ENCODE measurements at regions not wholly inside any gene's neighbourhood (a gene's known extent, or its start where the extent isn't known, plus 50 kb on each side); places are given as distances from the start of the nearest gene placed in this dataset.
"Not testable (repeated sequence)": the region's sequence is repeated elsewhere in the genome, so short reads cannot be mapped to it uniquely, and the experiment has no call there.

DNA sequence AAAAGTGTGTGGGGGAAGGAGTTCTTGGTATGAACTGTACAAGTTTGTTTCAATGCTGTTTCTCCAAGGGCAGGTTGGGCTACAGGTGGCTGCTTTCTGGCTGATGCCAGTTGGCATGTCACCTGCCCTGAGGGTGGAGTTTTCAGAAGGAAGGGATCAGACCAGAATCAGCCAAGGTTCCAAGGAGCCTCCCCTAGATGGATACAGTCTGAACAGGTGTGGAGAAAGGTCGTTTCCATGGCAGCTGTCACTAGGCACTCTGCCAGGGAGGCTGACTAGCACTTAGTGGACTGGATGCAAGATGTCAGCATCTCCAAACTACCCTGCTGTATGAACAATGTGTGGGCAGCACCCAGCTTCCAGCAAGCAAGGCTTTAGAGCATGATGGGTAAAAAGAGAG lies 444.4 kb upstream of the HNRNPA3 start:
- no peak for DNase-seq (ENCODE audit: low read depth)

DNA sequence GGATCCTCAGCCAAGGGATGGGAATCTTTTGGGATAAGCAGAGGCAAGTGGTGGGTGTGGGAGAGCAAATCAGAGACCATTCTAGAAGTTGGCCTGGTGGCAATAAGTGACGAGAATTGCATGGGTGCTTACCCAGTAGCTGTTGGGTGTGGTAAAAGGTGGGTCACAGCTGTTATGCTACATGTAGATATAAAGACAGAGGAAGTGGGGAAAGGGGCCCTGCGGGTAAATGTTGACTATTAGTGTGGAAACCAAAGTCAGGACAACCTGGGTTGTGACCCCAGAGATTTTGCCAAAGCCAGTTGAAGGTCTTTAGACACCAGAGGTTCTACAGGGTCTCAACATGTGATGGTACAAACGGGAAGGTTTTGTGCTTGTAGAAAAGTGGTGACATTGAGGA lies 443.6 kb upstream of the HNRNPA3 start:
- no peak for DNase-seq (ENCODE audit: low read depth)

DNA sequence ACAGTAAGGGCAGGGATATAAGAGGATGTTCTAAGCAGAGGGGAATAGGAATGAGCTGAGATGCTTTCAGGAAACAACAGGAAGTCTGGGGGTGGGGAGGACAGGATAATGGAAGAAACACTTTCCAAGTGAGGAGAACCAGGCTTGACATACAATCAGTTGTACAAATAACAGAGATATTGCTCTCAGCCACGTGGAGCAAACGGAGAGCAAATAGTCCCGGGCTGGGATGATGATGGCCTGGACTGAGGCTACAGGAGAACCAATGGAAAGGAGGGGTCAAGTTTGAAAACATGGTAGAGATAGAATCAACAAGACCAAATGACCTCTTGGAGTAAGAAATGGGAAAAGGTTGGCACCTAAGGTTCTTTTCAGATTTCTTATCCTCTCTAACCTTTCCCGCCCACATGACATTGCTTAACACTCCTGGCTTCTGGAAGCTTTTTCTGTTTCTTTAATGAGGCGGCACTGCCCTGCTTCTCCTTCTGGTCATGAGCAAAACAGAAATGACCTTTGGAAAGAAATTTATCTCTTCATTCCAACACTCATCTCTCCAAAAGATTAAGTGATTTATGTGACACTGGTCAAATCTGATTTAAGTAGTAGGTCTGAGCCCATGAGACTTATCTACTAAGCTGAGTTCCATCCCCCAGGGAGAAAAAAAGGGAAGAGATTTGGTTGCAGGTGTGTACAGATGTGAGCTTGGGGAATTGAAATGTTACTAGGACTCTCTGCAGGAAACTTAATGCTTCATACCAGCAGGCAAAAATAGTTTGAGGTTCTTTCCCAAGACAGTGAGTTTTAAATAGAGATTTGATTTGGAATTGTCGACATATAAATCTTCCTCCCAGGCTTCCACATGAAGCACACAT lies 442.9 kb upstream of the HNRNPA3 start:
- no peak for DNase-seq (ENCODE audit: low read depth)

DNA sequence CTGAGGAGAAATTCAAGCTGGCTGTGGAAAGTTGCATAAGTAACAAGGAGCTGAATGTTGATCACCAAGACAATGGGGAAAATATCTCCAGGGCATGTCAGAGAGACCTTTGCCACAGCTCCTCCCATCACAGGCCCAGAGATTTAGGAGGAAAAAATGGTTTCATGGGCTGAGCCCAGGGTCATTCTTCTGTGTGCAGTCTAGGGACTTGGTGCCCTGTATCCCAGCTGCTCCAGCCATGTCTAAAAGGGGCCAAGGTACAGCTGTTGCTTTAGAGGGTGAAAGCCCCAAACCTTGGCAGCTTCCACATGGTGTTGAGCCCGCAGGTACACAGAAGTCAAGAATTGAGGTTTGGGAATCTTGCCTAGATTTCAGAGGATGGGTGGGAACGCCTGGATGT lies 439.8 kb upstream of the HNRNPA3 start:
- DNase-seq (ENCODE audit: low read depth), result no peak

DNA sequence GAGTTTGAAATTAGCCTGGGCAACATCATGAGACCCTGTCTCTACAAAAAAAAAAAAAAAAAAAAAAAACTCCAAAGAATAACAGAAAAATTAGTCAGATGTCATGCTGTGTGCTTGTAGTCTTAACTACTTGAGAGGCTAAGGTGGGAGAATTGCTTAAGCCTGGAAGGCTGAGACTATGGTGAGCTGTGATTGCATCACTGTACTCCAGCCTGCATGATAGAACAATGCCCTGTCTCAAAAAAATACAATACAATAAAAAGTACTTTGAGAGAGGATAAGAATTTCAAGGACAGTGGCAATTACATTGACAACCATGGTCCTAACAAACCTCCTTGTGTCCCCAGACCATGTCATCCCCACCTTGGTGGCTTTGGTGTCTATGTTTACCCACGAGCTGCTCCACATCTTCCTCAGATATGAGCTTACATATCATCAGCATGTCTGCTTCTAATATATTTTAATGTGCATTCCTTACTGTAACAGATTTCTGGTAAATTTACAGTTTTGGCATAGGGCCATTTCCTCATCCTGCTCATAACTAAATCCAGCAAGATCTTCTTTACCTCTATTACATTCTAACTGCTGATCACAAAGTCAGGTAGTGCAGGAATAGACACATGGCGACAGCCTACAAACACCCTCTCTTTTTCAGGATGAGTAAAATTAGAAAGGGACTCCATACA lies 437.7 kb upstream of the HNRNPA3 start:
- no peak for DNase-seq (ENCODE audit: low read depth)

DNA sequence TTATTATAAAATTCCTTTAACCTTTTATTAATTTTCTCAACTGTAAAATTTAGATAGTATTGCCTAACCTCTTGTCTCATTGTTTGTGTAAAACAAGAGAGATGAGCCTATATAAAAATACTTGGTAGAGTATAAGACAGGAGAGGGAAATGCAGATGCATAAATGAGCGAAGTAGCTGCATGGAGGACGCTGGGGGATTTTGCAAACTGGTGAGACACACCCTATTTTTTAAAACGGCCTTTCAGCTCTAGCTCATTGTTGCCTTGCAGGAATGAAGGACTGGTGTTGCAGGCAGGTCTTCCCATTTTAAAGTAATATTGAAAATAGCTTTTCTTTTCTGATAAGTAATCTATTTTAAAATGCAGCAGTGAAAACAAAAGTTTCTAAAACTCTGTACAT lies 435.3 kb upstream of the HNRNPA3 start:
- no peak for DNase-seq (ENCODE audit: low read depth)

DNA sequence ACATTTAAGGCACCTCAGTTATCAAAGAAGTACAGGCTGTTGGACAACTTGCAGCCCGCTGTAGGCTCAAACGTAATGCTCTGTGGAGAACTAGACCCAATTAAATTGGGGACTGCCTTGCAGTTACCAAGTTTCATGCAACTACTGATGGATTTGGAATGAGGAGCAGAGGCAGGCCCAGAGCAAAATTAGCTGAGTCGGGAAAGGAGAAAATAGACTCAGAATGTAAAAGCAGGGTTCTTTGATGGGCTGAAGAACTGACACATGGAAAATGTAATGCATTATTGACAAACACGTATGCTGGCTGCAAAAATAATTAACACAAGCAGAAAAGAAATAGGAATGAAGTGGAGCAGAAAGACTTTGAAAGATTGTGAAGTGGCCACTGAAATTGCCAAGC lies 432.7 kb upstream of the HNRNPA3 start:
- no peak for DNase-seq (ENCODE audit: low read depth)

DNA sequence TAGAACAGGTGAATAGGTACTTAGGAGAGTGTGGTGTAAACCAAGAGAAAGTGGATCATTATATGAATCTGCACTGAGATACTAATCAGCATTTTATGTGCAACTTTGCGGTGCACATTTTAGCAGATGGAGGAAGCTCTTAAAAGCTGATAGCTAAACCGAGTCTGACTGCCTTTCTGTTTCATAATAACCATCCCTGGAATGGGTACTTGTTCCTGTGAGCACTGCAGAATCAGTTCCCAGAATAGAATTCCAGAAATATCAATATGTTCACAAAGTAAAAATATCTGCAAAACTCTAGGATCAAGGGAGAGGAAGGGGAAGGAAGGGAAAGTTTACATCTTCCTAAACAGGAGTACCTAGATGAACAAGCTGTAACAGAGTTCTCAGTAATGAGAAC lies 432.2 kb upstream of the HNRNPA3 start:
- no peak for DNase-seq (ENCODE audit: low read depth)

DNA sequence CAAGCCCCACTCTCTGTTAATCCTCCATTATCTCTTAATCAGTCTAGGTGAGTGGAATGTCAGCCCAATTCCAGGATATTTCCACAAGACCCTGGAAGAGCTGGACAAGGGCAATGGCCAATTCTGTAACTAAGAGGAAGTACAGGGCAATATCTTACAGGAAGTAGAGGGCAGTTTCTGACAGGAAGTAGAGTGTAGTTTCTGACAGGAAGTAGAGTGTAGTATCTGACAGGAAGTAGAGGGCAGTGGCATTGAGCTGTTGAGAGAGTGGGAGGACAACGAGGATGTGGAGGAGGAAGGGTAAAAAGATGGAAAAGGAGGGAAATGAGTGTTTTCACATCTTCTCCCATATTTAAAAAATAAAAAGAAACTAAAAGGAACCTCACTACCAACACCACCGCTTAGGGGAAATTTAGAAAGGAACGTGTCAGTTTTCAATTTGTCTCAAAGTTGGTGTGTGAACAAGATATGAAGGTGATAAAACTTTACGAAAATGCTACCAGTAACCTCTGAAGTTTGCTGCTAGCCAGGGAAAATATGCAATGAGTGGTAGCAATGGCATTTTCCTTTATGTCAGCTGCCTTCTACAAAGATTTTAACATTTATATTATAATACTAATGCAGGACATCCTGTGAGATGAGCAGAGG lies 430.9 kb upstream of the HNRNPA3 start:
- no peak for DNase-seq (ENCODE audit: low read depth)

DNA sequence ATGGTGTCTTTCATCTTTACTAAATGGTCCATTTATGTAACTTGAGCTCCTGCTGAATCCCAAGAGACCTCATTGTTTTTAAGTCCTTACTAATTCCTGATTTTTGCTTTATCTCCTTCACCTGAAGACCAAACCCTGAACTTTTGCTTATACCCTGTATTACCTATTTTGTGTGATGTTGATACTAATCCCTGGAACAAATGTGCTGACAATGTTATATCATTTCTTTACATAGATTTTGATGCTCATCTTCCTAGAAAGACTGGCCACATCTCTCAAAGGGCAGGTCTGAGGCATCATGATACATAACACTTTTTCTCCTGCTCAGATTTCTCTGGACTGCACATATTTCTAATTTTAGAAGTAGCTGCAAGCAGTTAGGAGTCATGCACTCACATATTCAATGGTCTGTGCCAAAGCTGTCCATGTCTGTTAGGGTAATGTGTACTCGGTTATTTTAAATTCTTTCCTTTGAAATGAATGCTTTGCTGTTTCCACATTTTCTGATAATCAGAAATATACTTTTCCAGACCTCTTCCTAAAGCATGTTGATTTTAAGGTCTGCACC lies 427.9 kb upstream of the HNRNPA3 start:
- DNase-seq (ENCODE audit: low read depth), result no peak

DNA sequence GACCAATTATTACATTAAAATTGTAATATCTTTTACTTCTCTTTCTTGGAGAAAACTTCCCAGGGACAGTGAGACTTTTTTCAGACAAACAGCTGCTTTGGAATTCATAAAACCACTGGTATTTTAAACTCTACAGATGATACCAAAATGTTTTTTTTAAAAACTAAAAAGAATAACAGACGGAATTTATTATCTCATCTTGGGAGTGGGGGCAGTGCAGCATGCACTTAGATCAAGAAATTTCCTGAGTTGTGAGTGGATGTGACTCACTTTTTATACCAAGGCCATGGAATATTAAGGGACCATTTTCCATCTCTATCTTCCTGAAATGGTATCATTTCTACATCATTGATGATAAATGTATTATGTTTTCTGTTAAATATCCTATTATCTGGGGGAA lies 422.8 kb upstream of the HNRNPA3 start:
- DNase-seq (ENCODE audit: low read depth), result no peak

DNA sequence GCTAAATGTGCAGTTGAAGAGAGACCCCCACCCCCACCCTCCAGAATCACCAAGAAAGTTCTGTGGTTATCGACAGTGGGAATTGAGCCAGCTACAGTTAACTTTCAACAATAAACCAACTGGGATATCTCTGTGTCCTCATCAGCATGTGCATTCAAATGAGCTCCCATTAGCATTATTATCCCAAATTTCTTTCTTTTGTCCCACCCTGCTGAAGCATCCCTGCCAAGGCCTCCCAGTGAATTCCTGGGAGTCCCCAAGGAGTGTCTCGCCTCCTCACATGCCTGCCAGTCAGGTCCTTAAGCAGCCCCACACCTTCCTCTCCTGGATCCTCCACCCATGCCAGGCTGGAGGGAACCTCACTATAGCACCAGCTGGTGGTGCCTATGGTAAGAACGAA lies 422.1 kb upstream of the HNRNPA3 start:
- DNase-seq (ENCODE audit: low read depth), result no peak

DNA sequence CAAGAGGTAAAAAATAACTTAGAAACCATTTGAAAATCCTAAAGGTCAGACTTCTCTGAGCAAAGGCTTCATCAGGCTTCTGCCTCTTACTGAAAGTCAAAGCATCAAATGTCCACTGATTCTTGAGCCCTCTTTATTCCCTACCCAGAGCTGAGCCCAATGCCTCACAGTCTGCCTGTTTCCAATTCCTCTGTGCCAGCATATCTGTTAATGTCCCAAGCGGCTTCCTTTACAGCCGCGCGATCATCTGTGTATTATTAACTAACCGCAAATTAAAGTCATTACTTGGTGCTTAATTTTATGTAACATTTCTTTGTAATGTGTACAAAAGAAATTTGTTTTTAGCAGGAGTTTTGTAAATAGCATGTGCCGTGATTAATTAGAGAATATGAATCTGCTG lies 418.8 kb upstream of the HNRNPA3 start:
- no peak for DNase-seq (ENCODE audit: low read depth)

DNA sequence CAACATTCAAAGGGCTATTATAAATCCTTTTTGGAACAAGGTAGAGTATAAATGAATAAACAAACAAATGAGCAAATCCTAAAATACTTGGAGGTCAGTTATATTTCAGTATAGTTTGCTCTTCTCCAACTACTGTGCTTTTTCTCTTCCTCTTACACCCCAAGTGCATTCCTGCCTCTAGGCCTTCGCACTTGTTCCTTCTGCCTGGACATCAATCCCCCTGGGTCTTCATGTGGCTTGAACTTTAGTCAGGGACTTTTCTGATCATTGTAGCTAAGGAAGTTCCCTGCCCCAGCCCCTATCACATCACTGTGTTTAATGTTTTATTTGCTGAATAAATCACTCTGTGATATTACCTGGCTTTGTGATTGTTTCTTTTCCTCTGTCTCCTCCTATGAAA lies 418.2 kb upstream of the HNRNPA3 start:
- DNase-seq (ENCODE audit: low read depth), result no peak

DNA sequence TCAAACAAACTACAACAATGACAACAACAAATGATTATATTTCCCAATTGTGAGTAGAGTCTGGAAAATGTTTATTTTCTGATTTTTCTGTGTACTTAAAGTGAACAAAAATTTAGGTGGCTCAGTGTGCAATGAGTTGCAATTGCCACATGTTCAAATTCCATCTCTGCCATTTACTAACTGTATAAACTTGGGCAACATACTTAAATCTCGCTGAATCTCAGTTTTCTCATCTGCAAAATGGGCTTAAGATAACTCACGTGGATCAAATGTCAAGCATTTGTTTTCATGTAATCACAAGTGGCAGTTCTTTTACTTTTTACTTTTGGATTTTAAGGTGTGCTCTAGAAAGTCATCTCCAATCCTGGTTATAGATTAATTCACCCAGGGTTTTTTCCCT lies 416.8 kb upstream of the HNRNPA3 start:
- DNase-seq (ENCODE audit: low read depth), result no peak

DNA sequence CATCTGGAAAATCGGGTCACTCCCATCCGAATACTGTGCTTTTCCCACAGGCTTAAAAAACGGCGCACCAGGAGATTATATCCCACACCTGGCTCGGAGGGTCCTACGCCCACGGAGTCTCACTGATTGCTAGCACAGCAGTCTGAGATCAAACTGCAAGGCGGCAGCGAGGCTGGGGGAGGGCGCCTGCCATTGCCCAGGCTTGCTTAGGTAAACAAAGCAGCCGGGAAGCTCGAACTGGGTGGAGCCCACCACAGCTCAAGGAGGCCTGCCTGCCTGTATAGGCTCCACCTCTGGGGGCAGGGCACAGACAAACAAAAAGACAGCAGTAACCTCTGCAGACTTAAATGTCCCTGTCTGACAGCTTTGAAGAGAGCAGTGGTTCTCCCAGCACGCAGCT lies 415.9 kb upstream of the HNRNPA3 start:
- DNase-seq (ENCODE audit: low read depth), result not testable (repeated sequence)

DNA sequence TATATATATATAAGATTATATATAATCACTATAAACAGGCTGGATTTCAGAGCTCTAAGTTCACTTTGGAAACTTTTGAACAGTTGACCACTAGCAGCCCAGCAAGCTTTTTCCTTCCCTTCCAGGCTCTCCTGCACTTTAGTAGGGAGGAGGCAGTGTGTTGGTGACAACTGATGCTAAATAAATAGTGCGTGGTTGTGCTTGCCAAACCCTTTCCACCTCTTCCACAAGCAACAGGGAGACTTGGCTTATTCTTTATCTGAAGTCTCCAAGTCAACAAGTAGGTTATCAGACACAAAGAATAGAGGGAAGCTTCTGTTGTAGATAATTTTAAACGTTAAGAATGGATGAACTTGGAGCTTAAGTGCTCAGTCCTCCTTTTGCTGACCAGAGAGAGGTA lies 408.2 kb upstream of the HNRNPA3 start:
- DNase-seq (ENCODE audit: low read depth), result no peak

DNA sequence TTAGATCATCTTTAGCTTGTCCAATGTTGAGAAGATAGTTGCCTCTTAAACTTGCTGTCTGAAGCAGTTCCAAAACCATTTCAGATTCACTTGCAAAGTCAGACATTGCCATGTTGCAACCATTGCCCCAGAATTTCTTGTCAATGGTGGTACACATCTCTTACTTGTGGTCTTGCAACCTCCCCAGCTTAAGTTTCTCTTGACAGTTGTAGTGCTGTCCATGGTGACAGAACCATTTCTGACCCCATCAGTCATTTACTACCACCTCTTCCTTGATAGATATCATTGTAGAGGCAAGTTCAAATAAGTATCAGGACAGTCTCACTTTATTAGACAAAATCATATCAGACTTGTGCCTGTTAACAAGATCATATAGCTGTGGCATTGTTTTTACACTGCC lies 407.2 kb upstream of the HNRNPA3 start:
- no peak for DNase-seq (ENCODE audit: low read depth)

DNA sequence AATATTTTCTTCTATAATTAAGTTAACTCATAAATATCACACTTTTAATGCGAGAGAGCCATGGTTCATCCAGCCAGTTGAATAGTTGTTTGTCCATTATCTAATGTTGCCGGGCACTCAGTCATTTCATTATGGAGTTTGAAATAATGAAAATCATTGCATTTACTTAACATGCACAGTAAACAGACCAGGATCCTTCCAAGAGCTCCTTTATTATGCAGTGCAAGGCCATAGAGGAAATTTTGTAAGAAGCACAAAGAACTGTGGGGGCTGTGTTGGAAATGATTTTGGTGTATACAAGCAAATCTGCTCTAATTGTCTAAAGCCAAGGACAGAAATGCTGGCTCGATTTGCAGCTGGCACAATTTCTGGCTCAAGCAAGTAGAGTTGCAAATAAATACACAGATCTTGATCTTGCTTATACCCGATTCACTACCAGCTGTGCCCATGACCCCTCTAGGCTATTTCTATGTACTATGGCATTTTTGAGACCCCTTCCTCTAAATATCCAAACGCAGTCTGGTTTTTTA lies 400.3 kb upstream of the HNRNPA3 start:
- no peak for DNase-seq (ENCODE audit: low read depth)

DNA sequence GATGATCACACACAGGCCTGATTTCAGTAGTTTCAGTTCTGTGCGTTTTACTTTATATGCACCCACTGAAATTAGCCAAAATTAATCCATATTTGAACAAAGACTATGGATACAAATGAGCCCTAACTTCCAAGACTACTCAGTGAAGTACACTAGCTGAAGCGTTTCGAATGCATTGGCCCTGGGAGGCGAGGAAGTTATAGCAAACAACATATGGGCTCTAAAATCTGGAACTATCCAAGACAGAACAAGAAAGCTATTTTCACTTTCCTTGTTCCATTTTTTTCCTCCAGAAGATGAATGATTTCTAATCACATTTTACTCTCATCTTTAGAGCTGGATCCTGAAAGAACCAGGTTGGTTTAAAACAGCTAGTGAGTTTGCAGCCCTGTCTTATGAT lies 399.4 kb upstream of the HNRNPA3 start:
- DNase-seq (ENCODE audit: low read depth), result no peak

DNA sequence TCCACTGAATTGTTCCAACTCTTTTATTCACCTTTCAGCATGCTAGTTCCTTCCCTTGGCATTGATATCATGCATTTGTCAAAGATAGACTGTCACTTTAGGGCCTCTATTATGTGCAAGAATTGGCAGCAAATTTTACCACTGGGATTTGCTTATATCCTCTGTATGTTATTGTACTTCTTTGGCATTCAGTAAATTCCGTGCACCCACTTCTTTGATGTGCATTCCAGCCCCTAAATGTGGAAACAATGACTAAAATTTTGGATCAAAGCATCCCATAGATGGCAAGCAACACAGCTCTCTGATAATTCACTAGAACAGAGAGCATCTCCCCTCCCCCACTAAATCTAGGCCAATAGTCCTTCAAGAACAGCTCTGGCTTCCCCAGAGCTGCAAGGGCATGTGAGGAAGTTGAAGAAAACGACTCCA lies 399.0 kb upstream of the HNRNPA3 start:
- DNase-seq (ENCODE audit: low read depth), result no peak

DNA sequence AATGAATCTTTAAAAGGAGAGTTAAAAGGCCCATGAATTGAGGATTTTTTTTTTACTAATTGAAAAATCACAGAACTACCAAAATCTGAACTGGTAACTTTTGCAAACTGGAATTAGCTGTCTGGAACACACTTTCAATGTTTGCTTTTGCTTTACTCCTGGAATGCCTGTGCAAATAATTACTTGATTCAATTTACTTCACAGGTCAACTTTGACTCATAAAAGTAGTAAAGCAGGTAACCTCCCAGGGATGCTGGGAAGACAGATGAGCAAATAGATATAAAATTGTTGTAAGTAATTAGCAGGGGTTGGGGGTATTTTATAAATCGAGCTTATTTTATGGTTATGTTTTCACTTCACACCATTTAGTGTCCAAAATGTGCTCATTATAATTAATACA lies 398.3 kb upstream of the HNRNPA3 start:
- no peak for DNase-seq (ENCODE audit: low read depth)

All from iris pigment epithelial cell (primary cell).